GM13977 (cell line): ENCODE measurements at regions not wholly inside any gene's neighbourhood (a gene's known extent, or its start where the extent isn't known, plus 50 kb on each side); places are given as distances from the start of the nearest gene placed in this dataset.

Source experiments
- DNase-seq: peaks from one replicate; pipeline ENCODE4 v3.0.0; 2012; ENCODE audit warnings: low spot score
- CTCF ChIP-seq: IDR thresholded peaks from 2 replicates; pipeline ENCODE4 v1.5.1; 2012; ENCODE audit warnings: mild to moderate bottlenecking, control low read depth; ENCODE audit not compliant: insufficient read depth; ENCODE audit errors: extremely low read depth, missing control alignments
- in situ Hi-C: fragments of 300-500 bp; cut with MboI; formaldehyde crosslinking; loops from one replicate; pipeline ENCODE4 v1.12.0; 2022; ENCODE audit warnings: low sequenced_read_pairs, low pct_unique_long_range_greater_than_20kb, mixed read lengths, inconsistent platforms; ENCODE audit not compliant: unreplicated experiment

DNA sequence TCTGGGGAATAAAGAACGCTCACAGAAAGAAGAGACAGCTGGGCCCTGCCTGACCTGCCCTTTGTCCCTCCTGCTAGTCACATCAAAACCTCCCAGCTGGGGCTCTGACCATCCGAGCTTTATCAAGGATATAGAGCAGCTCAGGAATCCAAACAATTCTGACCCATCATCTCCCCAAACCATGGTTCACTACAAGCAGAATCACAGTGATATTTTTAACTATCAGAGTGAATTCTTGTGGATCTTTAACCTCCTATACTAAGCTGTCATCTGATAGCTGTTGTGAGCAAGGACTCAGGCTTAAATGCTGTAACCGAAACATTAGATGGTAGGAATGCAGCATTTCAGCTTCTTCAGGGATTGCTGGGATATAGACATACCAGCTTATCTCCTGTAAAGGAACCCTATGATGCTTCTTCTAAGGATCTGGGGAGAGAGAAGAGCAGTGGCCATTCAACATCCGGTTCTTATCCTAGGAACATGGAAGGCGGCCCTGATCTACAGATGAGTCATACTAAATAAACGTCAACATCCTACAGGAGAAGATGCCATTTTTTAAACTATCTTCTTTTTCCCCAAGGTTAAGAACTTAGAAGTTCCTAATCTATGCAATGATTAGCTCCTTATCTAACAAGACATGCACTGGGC, 84.7 kb upstream of the AKIP1 start:
- in situ Hi-C loops: no loop called here
- TF ChIP-seq CTCF: no peak

DNA sequence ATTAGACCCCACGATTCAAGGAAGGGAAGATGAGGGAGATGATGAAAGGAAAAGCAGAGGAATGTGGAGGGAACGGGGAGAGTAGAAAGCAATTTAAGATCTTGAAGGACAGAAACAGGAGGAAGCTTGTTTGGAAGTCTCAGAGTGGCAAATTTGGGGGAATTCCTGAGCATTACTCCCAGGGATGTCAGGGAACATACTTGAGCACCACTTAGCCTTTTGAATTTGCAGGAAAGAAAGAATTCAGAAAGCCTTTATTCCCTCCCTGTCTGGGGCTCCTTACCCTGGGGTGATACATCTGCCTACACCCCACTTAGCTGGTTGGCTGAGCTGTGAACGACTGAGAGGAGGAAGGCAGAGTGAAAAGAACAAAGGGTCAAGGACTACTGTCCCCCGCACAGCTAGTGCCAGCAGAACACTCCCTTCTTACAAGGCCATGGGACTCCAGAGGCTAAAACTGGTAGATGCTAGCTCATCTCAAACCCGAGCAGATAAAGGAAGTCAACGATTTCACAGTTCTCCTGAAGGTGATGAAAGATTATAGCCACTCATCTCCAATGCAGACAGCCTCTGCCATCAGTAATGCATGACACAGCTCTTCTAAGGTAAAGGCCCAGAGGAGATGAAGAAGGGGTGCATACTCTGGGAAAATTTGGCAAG, 84.0 kb upstream of the AKIP1 start:
- no peak for DNase-seq
- no peak for TF ChIP-seq CTCF
- in situ Hi-C loops: no loop called here

More for the DNA sequence above, 84.7 kb upstream of the AKIP1 start:
- no peak for DNase-seq

DNA sequence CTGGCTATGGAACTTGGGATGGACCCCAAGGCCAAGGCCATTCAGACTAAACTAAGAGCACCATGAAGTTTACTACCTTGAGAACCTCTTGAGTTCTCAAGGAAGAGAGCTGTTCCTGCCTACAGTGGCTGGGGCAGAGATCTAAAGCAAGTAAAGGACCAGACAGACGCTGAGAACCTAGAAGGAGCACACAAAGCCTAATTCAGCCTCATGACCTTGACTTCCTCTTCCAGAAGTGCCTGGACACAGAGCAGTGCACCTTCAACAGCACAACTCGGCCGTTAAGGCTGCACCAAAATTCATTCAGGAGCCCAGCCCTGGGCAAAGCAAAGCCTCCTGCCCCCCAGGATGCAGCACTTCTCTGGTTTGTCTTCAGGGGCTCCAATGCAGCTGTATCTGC, 82.9 kb upstream of the AKIP1 start:
- no peak for TF ChIP-seq CTCF
- DNase-seq: no peak
- in situ Hi-C loops: no loop called here

GRCh38 chr11:8828580-8829361, 82.2 kb upstream of the AKIP1 start:
- no peak for DNase-seq
- in situ Hi-C loops: no loop called here
- TF ChIP-seq CTCF: no peak

GRCh38 chr11:8829556-8829955, 81.4 kb upstream of the AKIP1 start:
- no peak for TF ChIP-seq CTCF
- in situ Hi-C loops: no loop called here
- DNase-seq: no peak

- in situ Hi-C loops: no loop called here
- no peak for DNase-seq
- no peak for TF ChIP-seq CTCF
Observed at GRCh38 chr11:8830641-8831040, 80.3 kb upstream of the AKIP1 start.
